GM12873 (cell line): ENCODE measurements at regions not wholly inside any gene's neighbourhood (a gene's known extent, or its start where the extent isn't known, plus 50 kb on each side); places are given as distances from the start of the nearest gene placed in this dataset.

Experiments used
- CTCF ChIP-seq: IDR thresholded peaks from 2 replicates; pipeline ENCODE4 v1.5.1; 2012; ENCODE audit warnings: low read depth, mild to moderate bottlenecking, moderate library complexity, low read length, control low read depth; ENCODE audit not compliant: insufficient read depth; ENCODE audit errors: missing control alignments

DNA sequence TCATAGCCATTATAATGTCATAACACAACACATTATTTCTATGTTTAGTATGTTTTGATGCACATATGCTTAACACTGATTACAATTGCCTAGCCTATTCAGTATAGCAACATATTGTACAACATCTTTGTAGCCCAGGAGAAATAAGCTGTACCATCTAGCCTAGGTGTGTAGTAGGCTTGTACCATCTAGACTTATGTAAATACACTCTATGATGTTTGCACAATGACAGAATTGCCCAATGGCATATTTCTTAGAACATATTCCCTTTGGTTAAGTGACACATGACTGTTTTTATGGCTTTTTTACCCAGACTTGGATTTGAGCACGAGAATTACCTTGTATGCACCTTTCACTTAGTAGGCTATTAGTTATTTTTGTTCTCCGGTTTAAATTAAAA is 64.5 kb upstream of the HIVEP1 start:
- TF ChIP-seq CTCF, result no peak

- peak; percentile 46 for TF ChIP-seq CTCF
These were observed 65.0 kb upstream of the HIVEP1 start for GRCh38 chr6:11947063-11947462.

DNA sequence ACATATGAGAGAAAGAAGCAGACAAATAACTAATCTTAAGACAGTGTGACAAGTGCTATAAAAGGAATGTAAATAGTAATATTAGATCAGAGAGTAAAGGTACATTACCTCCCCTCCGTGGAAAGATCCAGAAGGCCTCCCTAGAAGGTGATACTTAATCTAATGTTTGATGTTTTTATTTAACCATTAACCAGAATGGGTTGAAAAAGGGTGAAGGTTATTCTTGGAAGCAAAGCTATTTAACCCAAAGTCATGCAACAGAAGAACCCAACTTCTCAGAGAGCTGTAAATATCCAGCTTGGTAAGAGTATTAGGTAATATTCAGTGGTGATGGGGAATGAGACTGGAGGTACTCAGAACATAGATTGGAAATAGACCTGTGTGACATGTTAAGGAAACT is 68.0 kb upstream of the HIVEP1 start:
- no peak for TF ChIP-seq CTCF

GRCh38 chr6:11943060-11943459 is 69.1 kb upstream of the HIVEP1 start:
- no peak for TF ChIP-seq CTCF

DNA sequence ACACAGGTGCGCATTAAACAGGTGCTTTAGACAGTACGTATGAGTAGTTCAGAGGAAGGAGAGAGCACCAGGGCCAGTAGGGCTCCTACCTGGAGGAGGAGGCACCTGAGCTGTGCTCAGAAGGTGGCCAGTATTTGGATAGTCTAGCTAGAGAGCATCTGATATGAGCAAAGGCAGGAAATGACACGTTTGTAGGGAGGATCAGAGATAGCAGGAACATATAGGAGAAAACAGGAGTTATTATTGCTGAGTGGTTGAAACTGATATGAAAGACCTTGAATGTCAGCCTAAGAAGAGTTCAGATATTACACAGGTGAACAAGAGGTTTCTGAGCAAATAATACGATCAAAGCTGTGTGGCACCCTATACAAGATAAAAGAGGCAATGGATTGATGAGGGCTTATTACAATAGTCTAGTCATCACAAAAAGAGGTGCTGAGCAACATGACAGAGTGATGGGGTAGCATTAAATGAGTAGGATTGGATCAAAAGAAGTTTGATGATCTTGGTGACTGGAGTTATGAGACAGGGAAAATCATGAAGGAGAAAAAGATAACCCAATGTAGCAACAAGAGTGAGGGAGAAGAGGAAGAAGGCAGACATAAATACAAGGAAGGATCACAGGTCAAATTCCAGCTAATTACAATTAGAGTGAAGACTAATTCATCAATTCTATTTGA is 69.8 kb upstream of the HIVEP1 start:
- TF ChIP-seq CTCF, result no peak

DNA sequence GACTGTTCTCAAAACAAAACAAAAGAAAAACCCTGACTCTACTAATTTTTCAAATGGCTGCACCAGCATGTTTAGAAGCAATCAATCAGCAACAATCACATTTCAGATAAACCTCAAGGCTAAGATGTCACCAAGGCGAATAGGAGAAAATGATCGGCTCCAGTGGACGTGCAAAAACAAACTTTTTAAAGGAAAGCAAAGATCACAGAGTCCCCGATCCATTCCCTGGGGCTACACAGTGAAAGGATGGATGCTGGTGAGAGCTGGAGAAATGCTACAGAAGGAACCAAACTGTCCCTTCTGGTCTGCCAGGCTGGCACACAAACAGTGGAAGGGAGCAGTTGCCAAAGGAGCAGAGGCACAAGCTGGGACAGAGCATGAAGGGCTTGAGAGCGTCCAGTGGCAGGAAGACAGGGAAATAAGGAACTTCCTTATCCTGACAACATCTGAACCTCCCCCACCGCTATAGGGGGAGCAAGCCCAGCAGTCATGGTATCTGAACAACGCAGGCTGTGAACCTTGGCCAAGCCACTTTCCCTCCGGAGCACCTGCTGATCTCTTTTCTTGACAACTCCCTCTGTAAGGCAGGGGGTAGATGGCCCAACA is 73.7 kb upstream of the HIVEP1 start:
- TF ChIP-seq CTCF, result no peak

DNA sequence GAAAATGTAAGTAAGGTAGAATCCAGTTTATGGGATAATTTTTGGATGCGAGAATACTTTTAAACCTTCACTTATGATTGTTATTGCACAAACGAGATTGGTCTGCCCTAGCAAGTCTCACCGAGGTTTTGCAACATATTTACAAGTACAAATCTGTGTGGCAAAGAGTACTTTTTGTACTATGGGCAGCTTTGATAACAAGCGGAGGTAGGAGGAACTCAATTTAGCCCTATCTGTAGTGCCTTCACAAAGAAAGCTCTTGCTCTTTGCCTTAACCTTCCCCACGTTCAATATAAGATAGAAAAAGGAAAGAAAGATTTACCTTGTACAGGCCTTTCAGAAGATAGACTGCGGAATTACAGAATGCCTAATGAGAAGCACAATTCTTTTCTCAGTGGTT is 77.5 kb upstream of the HIVEP1 start:
- no peak for TF ChIP-seq CTCF
